Peyer's patch (tissue), 4 donors: ENCODE measurements at regions not wholly inside any gene's neighbourhood (a gene's known extent, or its start where the extent isn't known, plus 50 kb on each side); places are given as distances from the start of the nearest gene placed in this dataset.

ENCODE experiments used
- CTCF ChIP-seq, 6 experiments: fragments of 450-650 bp in 4 of 6; fragments of 200-600 bp in 2 of 6; sonication (generic) in 1 of 6; IDR thresholded peaks; one replicate each; pipeline ENCODE4 v1.5.1; 2017 to 2019; ENCODE audit warnings: antibody characterized with exemption in 6 of 6, mild to moderate bottlenecking in 3 of 6, moderate library complexity in 1 of 6
- POLR2A ChIP-seq, 2 donors: fragments of 450-650 bp; IDR thresholded peaks; one replicate each; pipeline ENCODE4 v1.5.1; 2017; ENCODE audit warnings: antibody characterized with exemption in 2 of 2, mild to moderate bottlenecking in 2 of 2, moderate library complexity in 2 of 2

- TF ChIP-seq CTCF (IDR thresholded peaks at IDR 0.05) = no peak
- TF ChIP-seq POLR2A (IDR thresholded peaks at IDR 0.05) = no peak
Observed at GRCh38 chr19:31562966-31563612, 213.9 kb upstream of the TSHZ3 start.
